ENCODE measurements at regions not wholly inside any gene's neighbourhood (a gene's known extent, or its start where the extent isn't known, plus 50 kb on each side); places are given as distances from the start of the nearest gene placed in this dataset.

DNA sequence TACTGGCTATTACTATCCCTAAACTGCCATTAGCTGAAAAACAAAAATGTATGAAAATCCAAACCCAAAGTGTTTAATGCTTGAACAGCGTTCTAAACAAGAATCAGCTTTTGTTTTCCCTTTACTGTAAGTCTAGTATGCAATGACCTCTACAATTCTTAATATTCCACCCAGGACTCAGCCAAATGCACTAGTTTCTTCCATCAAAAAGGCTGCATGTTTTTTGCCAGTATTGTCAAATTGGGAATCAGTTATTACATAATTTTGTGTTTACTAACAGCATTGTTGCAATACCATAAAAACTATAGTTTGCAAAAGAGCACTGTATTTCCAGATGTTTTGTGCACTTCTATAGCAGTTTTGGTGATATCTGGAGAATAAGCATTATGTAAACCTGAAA, 634.5 kb downstream of the LTN1 start:
- no peaks in the 10 kb centered on the region for H3K9me3 ChIP-seq (ENCODE audit: low read depth, low read length, poor library complexity, severe bottlenecking)
- POLR2A ChIA-PET (ENCODE audit: low non-redundant PET) = no interaction called here
- no TSS peak for BruUV-seq (replicated peaks)
- H3K4me1 ChIP-seq (ENCODE audit: insufficient read depth, low read length, poor library complexity, severe bottlenecking) = no peaks in the 10 kb centered on the region
- no peaks in the 10 kb centered on the region for H3K36me3 ChIP-seq (ENCODE audit: insufficient read depth, low read length, poor library complexity, severe bottlenecking)
- no peak for DNase-seq (ENCODE audit: low spot score)
- no peak overlapping the region for H3K4me3 ChIP-seq (ENCODE audit: low read depth, low read length, poor library complexity, severe bottlenecking)
- H3K27ac ChIP-seq (ENCODE audit: low read depth, low read length, poor library complexity, severe bottlenecking) = no peak overlapping the region
- TF ChIP-seq, protein P1, sequence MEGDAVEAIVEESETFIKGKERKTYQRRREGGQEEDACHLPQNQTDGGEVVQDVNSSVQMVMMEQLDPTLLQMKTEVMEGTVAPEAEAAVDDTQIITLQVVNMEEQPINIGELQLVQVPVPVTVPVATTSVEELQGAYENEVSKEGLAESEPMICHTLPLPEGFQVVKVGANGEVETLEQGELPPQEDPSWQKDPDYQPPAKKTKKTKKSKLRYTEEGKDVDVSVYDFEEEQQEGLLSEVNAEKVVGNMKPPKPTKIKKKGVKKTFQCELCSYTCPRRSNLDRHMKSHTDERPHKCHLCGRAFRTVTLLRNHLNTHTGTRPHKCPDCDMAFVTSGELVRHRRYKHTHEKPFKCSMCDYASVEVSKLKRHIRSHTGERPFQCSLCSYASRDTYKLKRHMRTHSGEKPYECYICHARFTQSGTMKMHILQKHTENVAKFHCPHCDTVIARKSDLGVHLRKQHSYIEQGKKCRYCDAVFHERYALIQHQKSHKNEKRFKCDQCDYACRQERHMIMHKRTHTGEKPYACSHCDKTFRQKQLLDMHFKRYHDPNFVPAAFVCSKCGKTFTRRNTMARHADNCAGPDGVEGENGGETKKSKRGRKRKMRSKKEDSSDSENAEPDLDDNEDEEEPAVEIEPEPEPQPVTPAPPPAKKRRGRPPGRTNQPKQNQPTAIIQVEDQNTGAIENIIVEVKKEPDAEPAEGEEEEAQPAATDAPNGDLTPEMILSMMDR (conservative IDR thresholded peaks at IDR 0.05; ENCODE audit: low read depth, low read length) = no peak
- TF ChIP-seq EZH2 (IDR thresholded peaks at IDR 0.05; ENCODE audit: borderline replicate concordance, low read depth, low read length, poor library complexity, severe bottlenecking) = no peak
- no peaks in the 10 kb centered on the region for H3K27me3 ChIP-seq (replicated peaks; ENCODE audit: insufficient read depth, low read depth, low read length, poor library complexity)
- intact Hi-C loops (cut with micrococcal nuclease; ENCODE audit: unreplicated experiment) = no loop called here
- CTCF ChIA-PET = no interaction called here

DNA sequence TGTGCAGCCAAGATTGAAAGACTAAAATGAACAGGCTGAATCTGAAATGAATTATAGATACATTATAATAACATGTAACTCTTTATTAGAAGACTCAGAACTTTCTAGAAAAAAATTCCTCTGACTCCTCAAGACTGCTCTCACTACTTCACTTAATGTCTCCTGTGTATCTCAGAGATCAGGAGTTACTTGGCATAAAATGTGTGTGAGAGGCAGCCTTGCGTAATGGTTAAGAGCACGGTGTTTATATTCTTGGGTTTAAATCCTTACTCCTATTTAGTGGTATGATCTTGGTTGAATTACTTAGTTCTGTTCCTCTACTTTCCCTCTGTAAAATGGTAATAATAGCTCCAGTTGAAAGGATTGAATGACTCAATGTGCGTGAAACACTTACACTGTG, 634.9 kb downstream of the LTN1 start:
- Histone ChIP-seq H3K36me3 (ENCODE audit: insufficient read depth, low read length, poor library complexity, severe bottlenecking) (no peaks in the 10 kb centered on the region), H3K4me3 (ENCODE audit: low read depth, low read length, poor library complexity, severe bottlenecking) (no peak overlapping the region), H3K4me1 (ENCODE audit: insufficient read depth, low read length, poor library complexity, severe bottlenecking) (no peaks in the 10 kb centered on the region), H3K27ac (ENCODE audit: low read depth, low read length, poor library complexity, severe bottlenecking) (no peak overlapping the region), H3K27me3 (replicated peaks; ENCODE audit: insufficient read depth, low read depth, low read length, poor library complexity) (no peaks in the 10 kb centered on the region), H3K9me3 (ENCODE audit: low read depth, low read length, poor library complexity, severe bottlenecking) (no peaks in the 10 kb centered on the region)
- TF ChIP-seq, protein P1 (conservative IDR thresholded peaks at IDR 0.05; ENCODE audit: low read depth, low read length) = no peak
- TF ChIP-seq EZH2 (IDR thresholded peaks at IDR 0.05; ENCODE audit: borderline replicate concordance, low read depth, low read length, poor library complexity, severe bottlenecking) = no peak
- DNase-seq (ENCODE audit: low spot score) = no peak
- no TSS peak for BruUV-seq (replicated peaks)
- POLR2A ChIA-PET (ENCODE audit: low non-redundant PET) = no interaction called here
- intact Hi-C loops (cut with micrococcal nuclease; ENCODE audit: unreplicated experiment) = no loop called here
- CTCF ChIA-PET = no interaction called here

DNA sequence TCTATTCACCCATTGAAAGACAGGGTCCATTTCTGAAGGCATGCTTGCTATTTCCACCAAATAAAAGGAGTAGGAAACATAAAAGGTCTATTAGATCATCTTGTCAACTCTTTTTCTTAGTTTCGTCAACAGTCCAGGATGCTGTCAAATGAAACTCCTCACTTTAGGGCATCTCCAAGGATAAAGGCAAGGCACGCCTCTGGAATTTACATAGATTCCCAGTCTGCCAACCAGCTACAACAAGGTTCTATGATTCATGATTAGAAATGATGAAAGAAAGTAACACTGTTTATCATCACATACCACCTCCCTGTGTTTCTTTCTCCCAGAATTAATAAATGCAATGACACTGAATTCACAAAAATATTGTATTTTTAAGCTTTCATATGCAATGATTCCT, 636.3 kb downstream of the LTN1 start:
- no TSS peak for BruUV-seq (replicated peaks)
- H3K4me1 ChIP-seq (ENCODE audit: insufficient read depth, low read length, poor library complexity, severe bottlenecking) = no peaks in the 10 kb centered on the region
- H3K9me3 ChIP-seq (ENCODE audit: low read depth, low read length, poor library complexity, severe bottlenecking) = no peaks in the 10 kb centered on the region
- no peak overlapping the region for H3K27ac ChIP-seq (ENCODE audit: low read depth, low read length, poor library complexity, severe bottlenecking)
- no peaks in the 10 kb centered on the region for H3K27me3 ChIP-seq (replicated peaks; ENCODE audit: insufficient read depth, low read depth, low read length, poor library complexity)
- DNase-seq (ENCODE audit: low spot score) = no peak
- TF ChIP-seq, protein P1 (conservative IDR thresholded peaks at IDR 0.05; ENCODE audit: low read depth, low read length) = no peak
- TF ChIP-seq EZH2 (IDR thresholded peaks at IDR 0.05; ENCODE audit: borderline replicate concordance, low read depth, low read length, poor library complexity, severe bottlenecking) = no peak
- H3K36me3 ChIP-seq (ENCODE audit: insufficient read depth, low read length, poor library complexity, severe bottlenecking) = no peaks in the 10 kb centered on the region
- intact Hi-C loops (cut with micrococcal nuclease; ENCODE audit: unreplicated experiment) = no loop called here
- no peak overlapping the region for H3K4me3 ChIP-seq (ENCODE audit: low read depth, low read length, poor library complexity, severe bottlenecking)
- CTCF ChIA-PET = no interaction called here
- POLR2A ChIA-PET (ENCODE audit: low non-redundant PET) = no interaction called here

Measured in A673 (cell line).